HG03108 (cell line): ENCODE measurements at regions not wholly inside any gene's neighbourhood (a gene's known extent, or its start where the extent isn't known, plus 50 kb on each side); places are given as distances from the start of the nearest gene placed in this dataset.
"Not testable (repeated sequence)": the region's sequence is repeated elsewhere in the genome, so short reads cannot be mapped to it uniquely, and the experiment has no call there.

Experiments
- ATAC-seq: cut with Tn5 transposase; IDR thresholded peaks from one replicate; pipeline ENCODE4 v1.9.1; 2021; ENCODE audit warnings: moderate library complexity; ENCODE audit not compliant: unreplicated experiment

GRCh38 chr17:68097161-68097805 lies 61.7 kb downstream of the KPNA2 start:
- ATAC-seq = no peak

DNA sequence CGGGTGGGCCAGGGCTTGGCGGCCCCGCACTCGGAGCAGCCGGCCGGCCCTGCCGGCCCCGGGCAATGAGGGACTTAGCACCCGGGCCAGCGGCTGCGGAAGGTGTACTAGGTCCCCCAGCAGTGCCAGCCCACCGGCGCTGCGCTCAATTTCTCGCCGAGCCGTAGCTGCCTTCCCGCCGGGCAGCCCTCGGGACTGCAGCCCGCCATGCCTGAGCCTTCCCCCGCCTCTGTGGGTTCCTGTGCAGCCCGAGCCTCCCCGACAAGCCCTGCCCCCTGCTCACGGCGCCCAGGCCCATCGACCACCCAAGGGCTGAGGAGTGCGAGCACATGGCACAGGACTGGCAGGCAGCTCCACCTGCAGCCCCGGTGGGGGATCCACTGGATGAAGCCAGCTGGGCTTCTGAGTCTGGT lies 63.8 kb downstream of the KPNA2 start:
- ATAC-seq = not testable (repeated sequence)

DNA sequence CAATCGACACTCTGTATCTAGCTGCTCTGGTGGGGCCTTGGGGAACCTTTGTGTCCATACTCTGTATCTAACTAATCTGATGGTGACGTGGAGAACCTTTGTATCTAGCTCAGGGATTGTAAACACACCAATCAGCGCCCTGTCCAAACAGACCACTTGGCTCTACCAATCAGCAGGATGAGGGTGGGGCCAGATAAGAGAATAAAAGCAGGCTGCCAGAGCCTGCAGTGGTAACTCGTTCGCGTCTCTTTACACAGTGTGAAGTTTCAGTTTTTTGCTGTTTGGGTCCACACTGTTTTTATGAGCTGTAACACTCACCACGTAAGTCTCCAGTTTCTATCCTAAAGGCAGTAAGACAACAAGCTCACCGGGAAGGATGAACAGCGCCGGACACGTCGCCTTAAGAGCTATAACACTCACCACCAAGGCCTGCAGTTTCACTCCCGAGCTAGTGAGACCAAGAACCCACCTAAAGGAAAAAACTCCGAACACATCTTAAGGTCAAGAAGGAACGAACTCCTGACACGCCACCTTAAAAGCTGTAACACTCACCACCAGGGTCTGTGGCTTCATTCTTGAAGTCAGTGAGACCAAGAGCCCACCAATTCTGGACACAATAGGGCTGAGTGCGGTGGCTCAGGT lies 64.6 kb downstream of the KPNA2 start:
- no peak for ATAC-seq

- ATAC-seq = peak; percentile 94
These were observed 65.8 kb downstream of the KPNA2 start for GRCh38 chr17:68101075-68101986.

GRCh38 chr17:68101987-68102314 lies 66.4 kb downstream of the KPNA2 start:
- no peak for ATAC-seq

GRCh38 chr17:68102318-68102758 lies 66.8 kb downstream of the KPNA2 start:
- ATAC-seq = no peak

GRCh38 chr17:68103148-68103547 lies 67.6 kb downstream of the KPNA2 start:
- no peak for ATAC-seq

- no peak for ATAC-seq
These were observed 70.5 kb downstream of the KPNA2 start for GRCh38 chr17:68106085-68106484.

- ATAC-seq = no peak
These were observed 71.8 kb downstream of the KPNA2 start for GRCh38 chr17:68107373-68107772.

DNA sequence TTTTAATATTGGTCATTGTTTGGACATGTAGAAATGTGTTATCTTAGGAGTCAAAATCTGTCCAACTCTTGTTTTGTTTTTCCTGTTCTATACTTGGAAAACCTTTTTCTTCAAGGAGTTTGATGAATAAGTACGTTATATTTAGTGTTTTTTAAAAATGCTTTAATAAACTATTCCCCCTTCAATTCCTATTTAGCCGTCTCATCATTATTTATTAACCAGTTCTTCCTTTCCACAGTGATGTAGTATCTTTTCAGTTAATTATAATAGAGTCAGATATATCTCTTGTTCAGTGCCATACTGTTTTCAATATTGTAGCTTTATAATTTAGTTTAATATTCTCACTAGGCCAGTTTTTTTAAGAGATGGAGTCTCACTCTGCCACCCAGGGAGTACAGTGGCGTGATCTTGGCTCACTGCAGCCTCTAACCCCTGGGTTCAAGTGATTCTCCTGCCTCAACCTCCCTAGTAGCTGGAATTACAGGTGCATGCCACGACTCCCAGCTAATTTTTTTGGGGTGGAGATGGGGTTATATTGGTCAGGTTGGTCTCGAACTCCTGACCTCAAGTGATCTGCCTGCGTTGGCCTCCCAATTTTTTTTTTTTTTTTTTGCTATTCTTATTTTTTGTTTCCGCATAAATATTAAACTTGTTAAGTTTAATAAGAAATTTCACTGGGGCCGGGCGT lies 72.9 kb downstream of the KPNA2 start:
- ATAC-seq = no peak

- ATAC-seq = not testable (repeated sequence)
These were observed 73.9 kb downstream of the KPNA2 start for GRCh38 chr17:68109404-68109803.

DNA sequence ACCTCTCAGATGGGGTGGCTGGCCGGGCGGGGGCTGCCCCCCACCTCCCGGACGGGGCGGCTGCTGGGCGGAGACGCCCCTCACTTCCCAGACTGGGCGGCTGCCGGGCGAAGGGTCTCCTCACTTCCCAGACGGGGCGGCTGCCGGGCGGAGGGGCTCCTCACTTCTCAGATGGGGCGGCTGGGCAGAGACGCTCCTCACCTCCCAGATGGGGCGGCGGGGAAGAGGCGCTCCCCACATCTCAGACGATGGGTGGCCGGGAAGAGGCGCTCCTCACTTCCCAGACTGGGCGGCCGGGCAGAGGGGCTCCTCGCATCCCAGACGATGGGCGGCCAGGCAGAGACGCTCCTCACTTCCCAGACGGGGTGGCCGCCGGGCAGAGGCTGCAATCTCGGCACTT lies 80.7 kb downstream of the KPNA2 start:
- ATAC-seq = not testable (repeated sequence)

- no peak for ATAC-seq
These were observed 87.1 kb downstream of the KPNA2 start for GRCh38 chr17:68122587-68122986.

- no peak for ATAC-seq
These were observed 89.8 kb downstream of the KPNA2 start for GRCh38 chr17:68125111-68125870.

- no peak for ATAC-seq
These were observed 92.4 kb downstream of the KPNA2 start for GRCh38 chr17:68127914-68128313.

DNA sequence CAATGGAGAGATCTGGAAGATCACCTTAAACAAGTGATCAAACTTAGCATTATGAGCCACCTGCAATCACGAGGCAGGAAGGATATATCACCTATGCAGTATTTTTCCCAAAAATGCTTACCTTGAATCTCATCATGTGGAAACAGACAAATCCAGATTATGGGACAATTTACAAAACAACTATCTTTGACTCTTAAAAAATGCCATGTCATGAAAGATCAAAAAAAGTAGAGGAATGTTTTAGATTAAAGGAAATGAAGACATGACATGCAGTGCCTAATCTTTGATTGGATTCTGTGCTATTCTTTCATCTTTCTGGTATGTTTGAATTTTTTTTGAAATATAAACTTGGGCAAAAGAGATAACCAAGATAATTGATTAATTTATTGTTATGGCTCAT lies 95.9 kb downstream of the KPNA2 start:
- ATAC-seq = no peak

- no peak for ATAC-seq
These were observed 98.0 kb downstream of the KPNA2 start for GRCh38 chr17:68133346-68134045.

DNA sequence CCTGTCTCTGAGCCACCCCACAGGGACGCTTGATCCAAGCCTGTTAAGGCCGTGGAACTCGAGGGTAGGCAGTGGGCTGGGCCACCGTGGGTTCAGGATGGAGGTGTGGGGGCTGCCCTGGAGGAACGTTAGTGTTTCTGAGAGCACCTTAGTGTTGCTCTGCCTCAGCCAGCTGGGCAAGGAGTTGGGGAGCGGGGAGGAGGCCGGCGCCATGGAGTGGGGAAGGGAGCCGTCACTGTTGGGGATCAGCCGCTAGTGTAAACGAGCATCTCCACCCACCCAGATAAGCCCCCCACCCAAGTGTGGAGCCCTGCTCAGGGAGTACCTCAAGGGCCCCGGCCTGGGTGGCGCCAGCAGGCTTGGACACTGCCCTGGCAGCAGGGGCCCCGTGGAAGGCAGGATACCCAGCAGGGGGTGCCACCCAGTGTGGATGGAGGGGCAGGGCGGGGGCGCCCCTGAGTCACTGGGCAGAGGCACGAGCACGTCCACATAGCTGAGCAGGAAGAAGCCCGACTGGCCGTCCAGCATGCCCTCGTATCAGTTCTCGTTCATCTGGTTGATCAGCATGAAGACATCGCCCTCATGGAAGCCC lies 98.6 kb downstream of the KPNA2 start:
- ATAC-seq = no peak

DNA sequence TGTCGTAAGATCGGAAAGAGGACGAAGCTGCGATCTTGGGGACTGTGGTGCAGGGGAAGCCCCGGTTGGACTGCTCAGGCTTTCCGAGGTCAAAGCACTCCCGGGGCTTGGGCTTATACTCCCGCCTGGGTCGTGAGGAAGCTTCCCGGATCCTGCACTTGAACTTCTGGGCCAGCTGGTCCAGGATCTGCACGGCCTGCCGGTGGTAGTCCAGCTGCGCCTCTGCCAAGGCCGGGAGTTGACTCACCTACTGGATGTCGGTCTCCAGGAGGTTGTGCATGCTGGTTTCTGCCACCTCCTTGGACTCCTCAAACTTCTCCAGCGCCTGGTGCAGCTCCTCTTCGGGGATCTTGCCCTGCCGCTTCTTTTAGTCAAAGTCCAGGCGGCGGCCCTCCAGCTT lies 99.2 kb downstream of the KPNA2 start:
- ATAC-seq = no peak
